AG20443 (cell line): ENCODE measurements at regions not wholly inside any gene's neighbourhood (a gene's known extent, or its start where the extent isn't known, plus 50 kb on each side); places are given as distances from the start of the nearest gene placed in this dataset.
"Not testable (repeated sequence)": the region's sequence is repeated elsewhere in the genome, so short reads cannot be mapped to it uniquely, and the experiment has no call there.

Experiments used
- DNase-seq: peaks from one replicate; pipeline ENCODE4 v3.0.0; 2012; ENCODE audit warnings: low spot score, mixed read lengths

DNA sequence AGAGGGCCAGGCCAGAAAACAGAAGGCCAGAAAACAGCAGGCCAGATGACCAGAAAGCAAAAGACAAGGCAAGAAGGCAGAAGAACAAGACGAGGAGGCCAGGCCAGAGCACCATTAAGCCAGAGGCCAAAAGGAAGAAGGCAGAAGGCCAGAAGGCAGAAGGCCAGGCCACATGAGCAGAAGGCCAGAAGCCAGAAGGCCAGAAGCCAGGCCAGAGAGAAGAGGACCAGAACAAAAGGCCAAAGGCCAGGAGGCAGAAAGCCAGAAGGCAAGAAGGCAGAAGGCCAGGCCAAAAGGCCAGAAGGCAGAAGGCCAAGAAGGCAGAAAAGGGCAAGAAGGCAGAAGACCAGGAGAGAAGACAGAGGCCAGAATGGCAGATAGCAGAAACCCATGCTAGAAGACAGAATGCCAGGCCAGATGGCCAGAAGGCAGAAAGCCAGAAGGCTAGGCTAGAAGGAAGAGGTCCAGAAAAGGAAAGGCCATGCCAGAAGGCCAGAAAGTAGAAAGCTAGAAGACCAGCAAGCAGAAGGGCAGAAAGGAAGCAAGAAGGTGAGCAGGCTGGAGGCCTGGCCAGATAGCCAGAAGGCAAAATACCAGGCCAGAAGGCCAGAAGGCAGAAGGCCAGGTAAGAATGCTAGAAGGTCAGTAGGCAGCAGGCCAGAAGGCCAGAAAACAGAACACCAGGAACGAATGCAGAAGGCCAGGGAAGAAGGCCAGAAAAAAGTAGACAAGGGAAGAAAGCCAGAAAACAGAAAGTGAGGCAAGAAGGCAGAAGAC is 187.6 kb downstream of the TUBA3C start:
- DNase-seq: no peak

DNA sequence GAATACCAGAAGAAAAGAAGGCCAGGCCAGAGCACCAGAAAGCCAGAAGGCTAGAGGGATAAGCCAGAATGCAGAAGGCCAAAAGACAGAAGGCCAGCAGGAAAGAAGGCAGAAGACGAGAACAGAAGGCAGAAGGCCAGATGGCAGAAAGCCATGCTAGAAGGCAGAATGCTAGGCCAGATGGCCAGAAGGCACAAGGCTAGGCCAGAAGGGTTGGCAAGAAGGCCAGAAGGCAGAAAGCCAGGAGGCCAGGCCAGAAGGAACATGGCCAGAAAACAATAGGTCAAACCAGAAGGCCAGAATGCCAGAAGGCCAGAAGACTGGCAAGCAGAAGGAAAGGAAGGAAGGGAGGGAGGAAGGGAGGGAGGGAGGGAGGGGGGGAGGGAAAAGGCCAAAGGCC is 188.8 kb downstream of the TUBA3C start:
- DNase-seq: no peak

DNA sequence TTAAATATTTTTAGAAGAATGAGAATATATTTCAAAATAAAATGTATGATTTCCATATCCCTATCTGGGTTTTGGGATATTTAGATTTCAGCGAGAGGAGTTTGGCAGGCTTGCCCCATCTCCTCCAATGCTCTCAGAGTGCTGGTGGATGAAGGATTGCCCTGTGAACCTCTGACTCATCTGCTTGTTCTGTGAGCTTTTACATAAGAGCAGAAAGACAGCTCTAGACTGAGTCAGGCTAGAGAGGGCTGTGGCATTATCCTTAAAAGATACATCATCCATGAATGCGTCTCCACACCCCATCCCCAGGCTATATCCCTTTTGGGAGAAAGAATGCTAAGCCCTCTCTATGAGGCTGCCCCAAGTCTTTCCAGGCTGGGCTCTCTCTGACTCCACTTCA is 190.6 kb downstream of the TUBA3C start:
- no peak for DNase-seq

DNA sequence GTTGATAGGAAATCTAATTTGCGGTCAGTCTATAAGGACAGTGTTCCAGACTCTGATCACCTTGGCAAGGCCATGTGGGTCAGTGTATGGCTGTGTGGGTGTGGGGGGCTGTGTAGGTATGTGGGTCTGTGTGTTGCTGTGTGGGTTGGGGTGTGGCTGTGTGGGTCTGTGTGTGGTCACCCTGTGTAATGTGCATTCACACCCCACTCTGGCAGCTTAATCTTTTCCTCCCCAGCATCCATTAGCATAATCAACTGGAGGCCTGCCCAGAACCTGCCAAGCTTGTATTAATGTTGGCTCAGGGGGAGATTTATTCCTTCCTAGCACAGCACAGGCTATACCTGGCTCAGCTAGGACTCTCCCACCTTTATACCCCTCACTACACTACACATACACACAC is 203.2 kb downstream of the TUBA3C start:
- DNase-seq: no peak

DNA sequence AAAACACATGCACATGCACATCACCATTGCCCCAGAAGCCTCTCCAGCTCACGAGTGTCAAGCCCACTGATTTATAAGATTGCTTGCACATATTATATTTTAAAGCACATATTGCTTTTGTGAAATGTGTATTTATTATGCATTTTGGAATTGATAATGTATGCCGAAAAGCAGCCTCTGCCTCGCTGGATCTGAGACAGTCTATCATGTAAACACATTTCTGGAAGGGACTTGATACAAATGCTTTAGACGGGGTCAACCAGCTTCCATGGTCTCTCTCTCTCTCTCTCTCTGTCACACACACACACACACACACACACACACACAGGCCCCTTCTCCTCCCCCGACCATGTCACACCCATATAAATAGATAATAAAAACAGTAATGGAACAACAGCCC is 203.8 kb downstream of the TUBA3C start:
- DNase-seq: no peak

DNA sequence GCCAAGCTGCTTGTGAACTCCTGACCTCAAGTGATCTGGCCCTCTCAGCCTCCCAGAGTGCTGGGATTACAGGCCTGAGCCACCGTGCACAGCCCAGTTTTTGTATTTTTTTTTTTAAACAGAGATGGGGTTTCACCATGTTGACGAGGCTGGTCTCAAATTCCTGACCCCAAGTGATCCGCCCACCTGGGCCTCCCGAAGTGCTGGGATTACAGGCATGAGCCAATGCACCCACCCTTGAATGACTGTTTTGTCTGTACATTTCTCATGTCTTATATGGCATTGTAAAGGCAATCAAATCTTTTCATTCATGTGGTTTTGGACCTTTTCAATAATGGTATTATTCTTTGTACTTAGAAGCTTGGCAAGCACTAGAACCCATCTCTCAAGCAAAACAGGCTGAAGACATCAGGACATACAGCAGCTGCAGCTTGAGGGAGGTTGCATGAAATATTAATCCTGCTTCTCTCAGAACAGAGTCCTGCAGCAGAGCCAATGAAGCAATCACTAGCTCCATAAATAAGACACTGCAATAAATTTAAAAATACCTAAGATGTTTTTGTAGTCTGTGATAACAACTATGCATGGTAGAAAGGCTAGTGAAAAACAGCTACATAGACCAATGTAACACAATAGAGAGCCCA is 209.9 kb downstream of the TUBA3C start:
- no peak for DNase-seq

DNA sequence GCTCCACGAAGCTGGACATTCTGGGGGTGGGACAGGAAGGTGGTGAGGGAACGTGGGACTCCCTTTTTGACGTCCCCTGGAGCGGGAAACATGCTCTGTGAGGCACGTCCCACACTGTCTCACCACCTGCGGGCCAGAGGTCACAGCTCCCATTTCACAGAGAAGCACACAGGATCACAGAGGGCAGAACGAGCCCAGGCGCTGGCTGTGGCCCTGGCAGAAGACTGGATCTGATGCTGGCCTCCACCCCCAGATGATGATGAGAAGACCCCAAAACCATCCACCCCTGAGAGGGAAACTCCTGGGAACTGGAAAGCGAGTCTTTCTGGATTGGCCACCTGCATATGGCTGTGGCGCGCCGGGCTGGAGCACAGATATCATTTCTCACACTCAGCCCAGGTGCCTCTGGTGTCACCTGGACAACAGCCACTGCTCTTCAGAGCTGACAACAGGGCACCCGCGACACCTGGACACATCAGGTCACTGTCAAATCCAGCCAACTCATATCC is 216.2 kb downstream of the TUBA3C start:
- DNase-seq: no peak

DNA sequence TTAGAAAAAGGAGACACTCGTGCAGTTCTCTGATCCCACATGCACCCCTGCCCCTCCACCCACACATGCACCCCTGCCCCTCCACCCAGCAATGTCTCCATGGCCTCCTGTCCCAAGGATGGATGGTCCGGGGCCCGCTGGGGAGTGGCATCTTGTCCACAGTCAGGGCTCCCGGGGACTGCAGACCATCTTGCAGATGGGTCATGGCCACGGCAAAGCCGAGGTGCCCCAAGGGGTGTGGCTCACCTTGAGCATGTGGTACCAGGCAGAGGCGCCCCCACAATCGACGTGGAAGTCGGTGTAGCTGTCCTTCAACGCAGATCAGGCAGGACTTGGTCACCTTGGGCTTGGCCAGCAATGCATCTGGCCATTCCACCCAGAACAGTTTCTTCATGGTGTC is 216.7 kb downstream of the TUBA3C start:
- no peak for DNase-seq

DNA sequence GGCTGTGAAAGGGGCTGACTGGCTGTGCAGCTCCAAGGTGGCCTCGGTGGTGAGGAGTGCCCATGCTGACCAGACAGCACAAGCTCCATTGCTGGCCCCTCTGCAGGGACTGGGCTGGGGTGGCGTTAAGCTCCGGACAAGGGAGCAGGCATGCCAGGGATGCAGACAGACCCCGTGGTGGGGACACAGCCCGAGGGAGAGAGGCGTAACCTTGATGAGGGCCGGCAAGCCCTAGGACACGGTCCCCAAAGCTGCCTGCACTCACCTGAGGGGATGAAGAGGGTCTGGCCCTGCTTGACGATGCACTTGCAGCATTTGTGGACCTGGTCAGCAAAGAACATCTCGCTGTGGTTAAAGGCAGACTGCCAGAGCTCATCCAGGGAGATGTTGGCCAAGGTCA is 217.9 kb downstream of the TUBA3C start:
- DNase-seq: not testable (repeated sequence)

DNA sequence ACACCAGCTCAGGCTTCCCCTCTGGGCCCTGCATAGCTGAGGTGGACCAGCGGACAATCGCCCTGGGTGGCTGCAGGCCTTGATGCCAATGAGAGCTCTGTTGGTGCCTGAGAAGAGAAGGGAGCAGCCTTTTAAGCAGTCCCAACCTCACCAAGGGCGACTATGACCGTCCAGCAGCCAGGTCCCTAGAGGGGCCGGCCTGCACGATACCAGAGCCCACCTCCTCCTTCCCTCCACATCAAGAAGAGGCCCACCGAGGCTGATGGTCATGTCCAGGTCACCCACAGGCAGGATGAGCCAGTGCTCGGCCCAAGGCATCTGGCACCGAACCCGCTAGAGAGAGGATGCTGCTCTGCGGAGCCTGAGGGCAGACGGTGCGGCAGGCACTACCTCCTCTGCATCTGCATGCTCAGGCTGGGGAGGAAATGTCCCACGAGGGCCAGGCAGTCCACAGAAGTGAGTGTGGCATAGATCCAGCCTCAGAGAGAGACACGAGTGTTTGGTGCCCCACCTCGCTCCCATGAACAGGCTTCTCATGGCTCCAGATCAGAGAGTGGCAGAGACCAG is 219.4 kb downstream of the TUBA3C start:
- DNase-seq: no peak

DNA sequence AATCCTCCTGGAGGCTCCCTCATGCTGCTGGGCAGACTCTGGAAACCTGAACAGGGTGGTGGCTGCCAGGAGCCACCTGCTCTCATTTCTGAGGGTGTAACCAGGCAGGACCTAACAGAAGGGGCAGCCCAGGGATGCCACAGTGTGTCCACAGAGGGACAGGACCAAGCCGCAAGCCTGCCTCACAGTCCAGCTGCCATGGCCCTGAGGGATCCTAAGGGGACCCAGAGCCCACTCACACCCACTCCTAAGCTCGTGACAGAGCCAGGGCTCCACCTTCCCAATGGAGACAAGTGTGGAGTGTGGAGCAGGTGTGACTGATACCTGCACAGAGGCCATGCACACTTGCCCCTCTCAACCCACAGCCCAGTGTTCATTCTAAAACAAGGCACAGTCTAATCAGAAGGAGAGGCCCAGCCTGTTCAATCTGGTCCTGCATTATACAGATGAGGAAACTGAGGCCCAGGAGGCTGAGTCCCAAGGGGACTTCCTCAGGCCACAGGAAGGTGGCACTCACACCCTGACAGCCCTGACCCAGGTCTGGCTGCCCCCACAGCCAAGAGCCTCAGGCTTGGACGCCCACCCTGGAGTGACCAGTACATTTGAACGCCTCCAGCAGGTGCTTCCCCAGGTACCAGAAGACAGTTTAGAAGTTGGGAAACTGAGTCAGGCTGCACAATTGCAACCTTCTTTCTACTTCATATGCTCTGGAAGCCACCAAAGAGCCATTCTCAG is 220.1 kb downstream of the TUBA3C start:
- no peak for DNase-seq

DNA sequence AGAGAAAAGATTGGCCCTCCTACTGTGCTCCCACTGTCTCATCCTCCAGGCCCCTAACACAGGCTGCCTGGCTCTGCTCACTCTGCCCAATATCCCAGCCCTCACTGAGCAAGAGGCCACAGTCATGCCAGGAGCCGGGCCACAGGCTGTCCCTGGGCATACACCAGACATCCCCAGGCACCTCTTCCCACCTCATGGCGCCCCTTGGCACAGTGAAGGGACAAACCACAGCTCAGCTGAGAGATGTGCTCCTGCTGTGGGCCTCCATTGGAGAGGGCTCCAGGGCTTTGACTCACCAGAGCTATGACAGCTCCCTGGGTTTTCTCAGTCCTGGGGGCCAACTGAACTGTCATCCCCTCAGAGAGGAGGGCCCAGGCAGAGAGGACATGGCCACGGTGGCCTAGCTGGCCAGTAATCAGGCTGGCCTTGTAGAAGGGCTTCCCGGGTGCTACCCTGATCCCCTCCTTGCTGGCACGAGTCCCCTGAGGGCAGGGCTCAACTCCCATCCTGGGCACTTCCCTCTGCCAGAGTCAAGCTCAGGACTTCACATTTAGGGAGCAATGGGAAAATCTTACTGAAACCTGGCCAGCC is 220.9 kb downstream of the TUBA3C start:
- no peak for DNase-seq

DNA sequence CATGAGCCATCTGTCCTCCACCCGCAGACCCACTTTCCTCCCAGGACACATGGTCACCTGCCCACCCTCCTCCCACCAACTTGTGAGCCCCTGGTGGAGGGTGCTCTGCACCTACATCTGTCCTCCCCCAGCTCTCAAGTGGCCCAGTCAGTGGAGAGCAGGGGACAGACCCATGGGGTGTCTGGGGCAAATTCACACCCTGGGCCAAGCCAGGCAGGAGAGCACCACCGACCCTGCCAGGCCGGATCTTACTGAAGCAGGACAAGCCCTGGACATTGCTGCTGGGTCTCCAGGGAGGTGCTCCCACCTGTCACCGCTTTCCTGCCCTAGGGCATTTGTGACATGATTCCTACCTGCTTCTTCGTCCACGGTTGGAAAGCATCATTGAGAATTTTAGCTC is 221.6 kb downstream of the TUBA3C start:
- no peak for DNase-seq

DNA sequence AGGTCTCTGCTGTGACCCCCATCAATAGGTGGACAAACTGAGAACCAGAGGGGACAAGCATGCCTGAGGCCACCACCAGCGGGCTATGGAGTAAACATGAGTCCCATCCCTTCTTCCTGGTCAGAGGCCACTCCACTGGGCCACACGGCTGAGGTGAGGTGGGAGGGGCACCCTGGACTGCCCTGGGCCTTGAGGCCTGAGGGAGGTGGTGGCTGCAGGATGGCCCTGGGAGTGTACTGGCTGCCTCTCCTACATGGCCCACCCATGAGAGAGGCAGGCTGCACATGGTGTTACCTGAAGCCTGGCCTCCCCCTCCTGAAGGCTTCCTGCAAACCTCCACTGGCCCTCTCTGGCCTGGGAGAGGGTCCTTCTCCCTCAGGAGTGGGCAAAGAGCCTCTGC is 222.4 kb downstream of the TUBA3C start:
- DNase-seq: peak; percentile 7

DNA sequence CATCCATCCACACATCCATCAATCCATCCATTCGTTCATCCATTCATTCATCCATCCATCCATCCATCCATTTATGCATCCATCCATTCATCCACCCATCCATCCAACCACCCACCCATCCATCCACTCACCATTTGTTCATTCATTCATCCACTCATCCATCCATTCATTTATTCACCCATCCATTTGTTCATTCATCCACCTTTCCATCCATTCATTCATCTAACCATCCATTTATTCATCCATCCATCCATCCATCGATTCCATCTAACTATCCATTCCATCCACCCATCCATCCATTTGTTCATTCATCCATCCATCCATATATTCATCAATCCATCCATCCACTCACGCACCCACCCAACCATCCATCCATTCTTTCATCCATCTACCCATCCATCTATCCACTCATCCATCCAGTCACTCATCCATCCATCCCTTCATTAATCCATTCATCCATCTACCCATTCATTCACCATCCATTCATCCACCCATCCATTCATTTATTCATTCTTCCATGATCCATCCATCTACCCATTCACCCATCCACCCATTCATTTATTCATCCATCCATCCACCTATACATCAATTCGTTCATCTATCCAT is 225.0 kb downstream of the TUBA3C start:
- no peak for DNase-seq

DNA sequence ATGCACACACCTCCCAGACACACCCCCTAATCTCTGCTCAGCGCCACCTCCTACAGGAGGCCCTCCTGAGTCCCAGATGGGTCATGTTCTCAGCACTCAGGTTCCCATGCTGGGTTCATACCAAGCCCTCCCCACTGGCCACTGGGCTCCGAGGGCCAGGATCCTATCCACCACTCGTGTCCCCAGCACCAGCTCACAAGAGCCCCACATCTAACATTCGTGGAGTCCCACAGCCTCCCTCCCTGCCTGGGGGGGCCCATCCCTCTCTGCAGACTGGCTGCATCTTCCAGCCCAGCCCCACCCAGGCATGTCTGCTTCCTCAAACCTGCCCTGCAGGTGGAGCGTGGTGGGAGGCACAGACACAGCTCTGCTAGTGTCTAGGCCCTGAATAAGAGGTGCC is 227.4 kb downstream of the TUBA3C start:
- no peak for DNase-seq

DNA sequence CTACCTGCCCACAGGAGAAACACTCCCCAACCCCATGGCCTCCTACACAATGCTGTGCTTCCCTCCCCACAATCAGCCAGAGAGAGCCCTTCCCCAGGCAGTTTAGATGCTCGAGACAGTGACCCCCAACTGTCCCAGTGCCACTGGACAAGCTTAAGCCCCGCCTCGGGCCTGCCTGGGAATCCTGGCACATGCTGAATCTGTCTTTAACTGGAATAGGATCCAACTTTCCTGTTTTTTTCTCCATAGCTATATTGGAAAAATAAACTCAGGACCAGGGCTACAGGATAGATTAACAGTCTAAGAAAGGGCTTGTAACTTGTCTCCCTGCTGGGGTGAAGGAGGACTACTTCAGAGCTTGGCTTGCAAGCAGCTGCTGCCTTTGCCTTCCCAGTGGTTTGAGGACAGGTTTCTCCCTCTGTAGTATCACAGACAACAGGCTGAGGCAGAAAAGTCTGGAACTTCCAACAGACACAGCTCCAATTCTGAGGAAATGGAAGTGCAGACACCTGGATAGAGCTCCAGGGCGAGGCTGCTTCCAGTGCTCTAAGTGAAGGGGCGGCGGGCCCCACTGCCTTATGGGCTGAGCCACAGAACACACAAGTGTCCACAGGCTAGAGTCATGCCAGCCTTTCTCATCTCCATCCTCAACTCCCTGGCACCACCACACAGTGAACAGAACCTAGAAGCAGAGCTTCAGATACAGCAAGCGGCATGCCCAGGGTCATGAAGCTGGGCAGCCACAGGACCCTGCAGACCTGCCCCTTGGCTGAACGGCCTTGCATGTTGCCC is 228.3 kb downstream of the TUBA3C start:
- DNase-seq: no peak

DNA sequence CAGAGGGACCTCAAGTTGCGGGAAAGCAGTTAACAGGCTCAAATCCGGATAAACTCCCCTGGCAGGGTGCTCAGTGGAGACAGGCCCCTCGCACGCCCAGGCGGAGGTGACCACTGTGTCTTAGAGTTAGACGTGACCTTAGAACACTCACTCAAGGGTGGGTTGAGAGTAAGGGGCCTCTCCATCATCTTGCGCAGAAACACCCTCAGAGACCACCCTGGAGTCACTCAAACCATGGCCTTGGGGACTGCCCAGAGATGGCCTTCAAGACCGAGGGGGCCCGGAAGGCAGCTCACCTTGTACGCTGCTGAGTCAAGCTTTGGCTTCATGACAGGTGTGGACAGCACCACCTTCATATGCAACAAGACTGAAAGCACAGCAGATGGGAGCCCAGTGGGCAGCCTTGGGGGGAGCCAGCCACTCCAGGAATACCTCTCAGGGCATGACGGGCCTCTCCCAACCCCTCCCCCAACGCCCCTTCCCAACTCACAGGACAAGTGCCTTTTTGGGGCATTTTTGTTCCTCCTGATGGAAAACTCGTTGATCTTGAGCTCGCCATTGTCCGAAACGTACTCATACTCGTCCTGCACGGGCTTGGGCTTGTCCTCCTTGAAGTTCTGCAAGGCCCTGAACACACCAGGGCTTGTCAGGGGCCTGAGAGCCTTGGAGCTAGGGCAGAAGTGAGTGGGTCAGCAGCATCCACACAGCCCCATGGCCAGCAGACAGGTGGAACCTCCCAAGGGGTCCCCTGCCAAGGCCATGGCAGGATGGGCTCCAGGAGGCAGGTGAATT is 229.2 kb downstream of the TUBA3C start:
- peak; percentile 7 for DNase-seq

DNA sequence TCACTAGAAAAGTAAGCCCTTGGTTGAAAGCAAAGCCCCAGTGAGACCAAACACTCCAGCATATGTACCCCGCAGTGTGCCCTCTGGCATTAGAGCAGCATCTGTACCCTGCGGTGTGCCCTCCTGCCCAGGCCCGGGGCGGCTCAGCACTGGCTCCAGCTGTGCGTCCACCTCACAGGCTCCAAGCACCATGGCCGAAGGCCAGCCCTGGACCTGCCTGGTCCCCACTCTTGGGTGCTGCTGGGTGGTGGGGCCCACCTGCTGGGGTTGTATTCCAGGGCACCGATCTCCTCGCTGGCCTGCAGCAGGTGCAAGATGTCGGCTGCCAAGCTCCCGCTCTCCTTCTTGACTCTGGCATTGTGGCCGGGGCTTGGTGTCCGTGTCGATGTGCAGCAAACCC is 230.2 kb downstream of the TUBA3C start:
- peak; percentile 5 for DNase-seq

DNA sequence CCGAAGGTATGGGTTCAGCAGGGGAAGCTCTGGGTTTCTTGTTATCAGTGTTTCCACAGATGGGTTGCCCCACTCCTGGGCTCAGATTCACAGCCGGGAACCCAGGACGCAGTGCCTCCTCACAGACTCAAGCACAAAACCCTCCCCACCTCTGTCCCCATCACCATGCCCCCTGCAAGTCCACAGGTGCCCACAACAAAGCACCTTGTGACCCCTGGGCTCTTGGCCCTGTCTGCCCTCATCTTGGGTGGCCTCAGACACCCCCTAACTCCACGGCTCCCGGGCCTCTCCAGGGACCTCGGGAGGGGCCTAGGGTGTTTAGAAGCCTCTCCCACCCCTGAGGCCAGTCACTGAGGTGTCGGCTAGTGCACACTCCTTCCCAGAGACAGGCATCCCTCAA is 231.7 kb downstream of the TUBA3C start:
- no peak for DNase-seq

DNA sequence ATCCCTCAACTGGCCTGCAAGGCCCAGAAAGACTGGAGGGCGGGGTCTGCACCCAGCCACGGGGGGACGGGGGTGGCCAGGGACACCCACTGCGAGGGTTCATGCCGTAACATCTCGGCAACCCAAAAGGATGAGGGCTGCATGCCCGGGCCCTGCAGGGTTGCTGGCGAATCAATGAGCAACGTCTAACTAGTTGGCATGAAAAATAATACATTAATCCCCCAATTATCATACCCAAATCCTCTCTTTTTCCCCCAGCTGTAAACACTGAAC is 232.2 kb downstream of the TUBA3C start:
- DNase-seq: no peak
